ENCODE measurements at regions not wholly inside any gene's neighbourhood (a gene's known extent, or its start where the extent isn't known, plus 50 kb on each side); places are given as distances from the start of the nearest gene placed in this dataset.

- ATAC-seq (no peak), DNase-seq (no peak)
- WGBS, 2 donors, result 63 to 73% methylated on average over 10 of the region's 10 CpGs
- TF ChIP-seq, protein P1, sequence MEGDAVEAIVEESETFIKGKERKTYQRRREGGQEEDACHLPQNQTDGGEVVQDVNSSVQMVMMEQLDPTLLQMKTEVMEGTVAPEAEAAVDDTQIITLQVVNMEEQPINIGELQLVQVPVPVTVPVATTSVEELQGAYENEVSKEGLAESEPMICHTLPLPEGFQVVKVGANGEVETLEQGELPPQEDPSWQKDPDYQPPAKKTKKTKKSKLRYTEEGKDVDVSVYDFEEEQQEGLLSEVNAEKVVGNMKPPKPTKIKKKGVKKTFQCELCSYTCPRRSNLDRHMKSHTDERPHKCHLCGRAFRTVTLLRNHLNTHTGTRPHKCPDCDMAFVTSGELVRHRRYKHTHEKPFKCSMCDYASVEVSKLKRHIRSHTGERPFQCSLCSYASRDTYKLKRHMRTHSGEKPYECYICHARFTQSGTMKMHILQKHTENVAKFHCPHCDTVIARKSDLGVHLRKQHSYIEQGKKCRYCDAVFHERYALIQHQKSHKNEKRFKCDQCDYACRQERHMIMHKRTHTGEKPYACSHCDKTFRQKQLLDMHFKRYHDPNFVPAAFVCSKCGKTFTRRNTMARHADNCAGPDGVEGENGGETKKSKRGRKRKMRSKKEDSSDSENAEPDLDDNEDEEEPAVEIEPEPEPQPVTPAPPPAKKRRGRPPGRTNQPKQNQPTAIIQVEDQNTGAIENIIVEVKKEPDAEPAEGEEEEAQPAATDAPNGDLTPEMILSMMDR (IDR thresholded peaks at IDR 0.05), result no peak
- Histone ChIP-seq H3K4me1 (no peaks in the 10 kb centered on the region), H3K4me3 (no peak overlapping the region), H3K27ac (no peak overlapping the region), H3K27me3 (peaks cover 0 to 75% (median 68%) of the 10 kb centered on the region in 7 donors), H3K36me3 (no peaks in the 10 kb centered on the region), H3K9me3 (no peaks in the 10 kb centered on the region)
- intact Hi-C loops (cut with DNase I), result no loop called here
These were observed 205.8 kb downstream of the PTPRU start for GRCh38 chr1:29441916-29442668.

- Histone ChIP-seq H3K27me3 (peaks cover 0 to 69% (median 53%) of the 10 kb centered on the region in 7 donors), H3K36me3 (no peaks in the 10 kb centered on the region), H3K4me1 (no peaks in the 10 kb centered on the region), H3K4me3 (no peak overlapping the region), H3K9me3 (no peaks in the 10 kb centered on the region), H3K27ac (no peak overlapping the region)
- TF ChIP-seq, protein P1 (IDR thresholded peaks at IDR 0.05), result no peak
- intact Hi-C loops (cut with DNase I), result no loop called here
- DNase-seq, result no peak
- WGBS, 2 donors, result 53 to 63% methylated on average over 7 of the region's 7 CpGs
- ATAC-seq, result no peak
These were observed 203.3 kb downstream of the PTPRU start for GRCh38 chr1:29439615-29440014.

- no peaks in the 10 kb centered on the region for H3K36me3 ChIP-seq
- no peak overlapping the region for H3K27ac ChIP-seq
- H3K4me3 ChIP-seq, result no peak overlapping the region
- H3K9me3 ChIP-seq, result no peaks in the 10 kb centered on the region
- no peak for DNase-seq
- TF ChIP-seq, protein P1 (IDR thresholded peaks at IDR 0.05), result no peak
- peaks cover 0 to 62% (median 47%) of the 10 kb centered on the region in 7 donors for H3K27me3 ChIP-seq
- WGBS, 2 donors, result 79 to 82% methylated on average over 10 of the region's 10 CpGs
- ATAC-seq, result no peak
- intact Hi-C loops (cut with DNase I), result no loop called here
- no peaks in the 10 kb centered on the region for H3K4me1 ChIP-seq
These were observed 202.7 kb downstream of the PTPRU start for GRCh38 chr1:29438991-29439390.

DNA sequence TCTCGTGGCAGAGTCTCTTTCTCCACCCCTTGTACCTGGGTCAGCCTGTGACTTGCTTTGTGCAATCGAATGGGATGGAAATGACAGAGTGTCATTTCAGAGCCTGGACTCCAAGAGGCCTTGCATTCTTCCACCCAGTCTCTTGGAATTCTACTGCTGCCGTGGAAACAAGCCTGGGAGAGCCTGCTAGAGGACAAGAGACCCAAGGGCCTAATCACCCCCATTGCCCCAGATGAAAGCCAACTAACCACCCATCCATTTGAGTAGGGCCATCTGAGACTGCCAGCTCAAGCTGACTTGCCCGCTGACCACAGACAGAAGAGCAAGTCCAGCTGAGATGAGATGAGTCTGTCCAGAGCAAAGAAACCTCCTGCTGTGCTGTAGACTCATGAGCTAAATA, 201.6 kb downstream of the PTPRU start:
- 57 to 60% methylated on average over 4 of the region's 4 CpGs for WGBS, 2 donors
- TF ChIP-seq, protein P1 (IDR thresholded peaks at IDR 0.05), result no peak
- no peak for ATAC-seq

More for the DNA sequence above, 201.6 kb downstream of the PTPRU start:
- H3K27me3 ChIP-seq, result peaks cover 0 to 55% (median 36%) of the 10 kb centered on the region in 7 donors
- intact Hi-C loops (cut with DNase I), result no loop called here
- H3K4me3 ChIP-seq, result no peak overlapping the region
- H3K4me1 ChIP-seq, result no peaks in the 10 kb centered on the region
- H3K27ac ChIP-seq, result no peak overlapping the region
- H3K9me3 ChIP-seq, result no peaks in the 10 kb centered on the region
- no peak for DNase-seq
- H3K36me3 ChIP-seq, result no peaks in the 10 kb centered on the region

Data from heart right ventricle (tissue), 16 donors.